ENCODE measurements at regions not wholly inside any gene's neighbourhood (a gene's known extent, or its start where the extent isn't known, plus 50 kb on each side); places are given as distances from the start of the nearest gene placed in this dataset.

DNA sequence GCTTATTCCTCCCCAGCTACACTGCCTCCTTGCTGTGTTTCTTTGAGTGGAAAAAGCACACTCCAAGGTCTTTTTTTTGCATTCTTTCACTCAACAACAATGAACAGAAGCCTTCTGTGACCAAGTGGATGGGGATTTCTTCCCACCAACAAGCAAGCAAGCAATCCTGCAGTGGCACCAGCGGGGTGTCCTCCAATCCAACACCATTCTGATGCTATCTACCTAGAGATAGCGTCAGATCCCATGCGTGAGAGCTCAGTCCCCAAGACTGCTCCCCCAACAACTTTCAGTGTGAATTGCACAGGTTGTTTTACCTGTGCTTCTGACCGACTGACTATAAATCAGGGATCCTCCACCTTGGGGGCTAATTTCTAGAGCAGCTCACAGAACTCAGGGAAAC, 311.0 kb upstream of the PODXL start:
- H3K9me2 ChIP-seq (ENCODE audit: low read depth, low read length), result no peaks in the 10 kb centered on the region
- no peaks in the 10 kb centered on the region for H3K79me2 ChIP-seq (ENCODE audit: insufficient read depth, low read length)
- no peak overlapping the region for H3K27ac ChIP-seq (ENCODE audit: low read depth, low read length, poor library complexity, severe bottlenecking)
- H3K9me3 ChIP-seq (ENCODE audit: low read length), result no peaks in the 10 kb centered on the region
- H4K20me1 ChIP-seq (ENCODE audit: insufficient read depth, low read length), result no peaks in the 10 kb centered on the region
- no peaks in the 10 kb centered on the region for H3K36me3 ChIP-seq (ENCODE audit: insufficient read depth, low read length)
- no peak overlapping the region for H3K9ac ChIP-seq (ENCODE audit: low read length)
- no peaks in the 10 kb centered on the region for H3K4me1 ChIP-seq (ENCODE audit: insufficient read depth, low read length, severe bottlenecking)
- no peak overlapping the region for H3K4me3 ChIP-seq (ENCODE audit: low read depth, low read length, poor library complexity, severe bottlenecking)
- no peaks in the 10 kb centered on the region for H3F3A ChIP-seq (ENCODE audit: insufficient read depth, low read length)
- no peak overlapping the region for H3K4me2 ChIP-seq (ENCODE audit: low read length)
- H3K27me3 ChIP-seq (ENCODE audit: insufficient read depth, low read length), result no peaks in the 10 kb centered on the region; the same call in 1 of the 2 replicates
- no peak overlapping the region for H2AFZ ChIP-seq (ENCODE audit: low read length)
- TF ChIP-seq, protein P1, sequence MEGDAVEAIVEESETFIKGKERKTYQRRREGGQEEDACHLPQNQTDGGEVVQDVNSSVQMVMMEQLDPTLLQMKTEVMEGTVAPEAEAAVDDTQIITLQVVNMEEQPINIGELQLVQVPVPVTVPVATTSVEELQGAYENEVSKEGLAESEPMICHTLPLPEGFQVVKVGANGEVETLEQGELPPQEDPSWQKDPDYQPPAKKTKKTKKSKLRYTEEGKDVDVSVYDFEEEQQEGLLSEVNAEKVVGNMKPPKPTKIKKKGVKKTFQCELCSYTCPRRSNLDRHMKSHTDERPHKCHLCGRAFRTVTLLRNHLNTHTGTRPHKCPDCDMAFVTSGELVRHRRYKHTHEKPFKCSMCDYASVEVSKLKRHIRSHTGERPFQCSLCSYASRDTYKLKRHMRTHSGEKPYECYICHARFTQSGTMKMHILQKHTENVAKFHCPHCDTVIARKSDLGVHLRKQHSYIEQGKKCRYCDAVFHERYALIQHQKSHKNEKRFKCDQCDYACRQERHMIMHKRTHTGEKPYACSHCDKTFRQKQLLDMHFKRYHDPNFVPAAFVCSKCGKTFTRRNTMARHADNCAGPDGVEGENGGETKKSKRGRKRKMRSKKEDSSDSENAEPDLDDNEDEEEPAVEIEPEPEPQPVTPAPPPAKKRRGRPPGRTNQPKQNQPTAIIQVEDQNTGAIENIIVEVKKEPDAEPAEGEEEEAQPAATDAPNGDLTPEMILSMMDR (IDR thresholded peaks at IDR 0.05; ENCODE audit: low read length), result no peak
- no peak for TF ChIP-seq EZH2 (IDR thresholded peaks at IDR 0.05; ENCODE audit: borderline replicate concordance, low read length)

DNA sequence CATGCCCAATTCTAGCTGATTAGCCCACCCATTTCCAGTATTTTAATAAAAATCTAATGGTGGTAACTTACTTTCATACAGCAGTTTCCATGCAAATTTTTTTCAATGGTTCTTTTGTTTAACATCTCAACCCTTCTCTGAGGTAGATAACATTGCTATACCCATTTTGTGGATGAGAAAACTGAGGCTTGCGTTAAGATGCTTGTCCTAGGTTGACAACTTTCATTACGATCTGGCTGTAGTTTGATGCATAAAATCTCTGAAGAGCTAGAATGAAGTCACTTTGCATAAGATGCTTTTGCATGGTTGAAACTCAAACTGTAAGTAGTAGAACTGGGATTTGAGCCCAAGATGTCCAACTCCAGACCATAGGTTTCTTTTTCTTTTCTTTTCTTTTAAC, 309.5 kb upstream of the PODXL start:
- Histone ChIP-seq H3K4me1 (ENCODE audit: insufficient read depth, low read length, severe bottlenecking) (no peaks in the 10 kb centered on the region), H3K79me2 (ENCODE audit: insufficient read depth, low read length) (no peaks in the 10 kb centered on the region), H3K9me2 (ENCODE audit: low read depth, low read length) (no peaks in the 10 kb centered on the region), H3K4me3 (ENCODE audit: low read depth, low read length, poor library complexity, severe bottlenecking) (no peak overlapping the region), H2AFZ (ENCODE audit: low read length) (no peak overlapping the region), H3K36me3 (ENCODE audit: insufficient read depth, low read length) (no peaks in the 10 kb centered on the region), H3K27ac (ENCODE audit: low read depth, low read length, poor library complexity, severe bottlenecking) (no peak overlapping the region), H4K20me1 (ENCODE audit: insufficient read depth, low read length) (no peaks in the 10 kb centered on the region), H3K27me3 (ENCODE audit: insufficient read depth, low read length) (no peaks in the 10 kb centered on the region; the same call in 1 of the 2 replicates), H3K4me2 (ENCODE audit: low read length) (no peak overlapping the region), H3K9me3 (ENCODE audit: low read length) (no peaks in the 10 kb centered on the region), H3F3A (ENCODE audit: insufficient read depth, low read length) (no peaks in the 10 kb centered on the region), H3K9ac (ENCODE audit: low read length) (no peak overlapping the region)
- TF ChIP-seq, protein P1 (IDR thresholded peaks at IDR 0.05; ENCODE audit: low read length), result no peak
- TF ChIP-seq EZH2 (IDR thresholded peaks at IDR 0.05; ENCODE audit: borderline replicate concordance, low read length), result no peak

DNA sequence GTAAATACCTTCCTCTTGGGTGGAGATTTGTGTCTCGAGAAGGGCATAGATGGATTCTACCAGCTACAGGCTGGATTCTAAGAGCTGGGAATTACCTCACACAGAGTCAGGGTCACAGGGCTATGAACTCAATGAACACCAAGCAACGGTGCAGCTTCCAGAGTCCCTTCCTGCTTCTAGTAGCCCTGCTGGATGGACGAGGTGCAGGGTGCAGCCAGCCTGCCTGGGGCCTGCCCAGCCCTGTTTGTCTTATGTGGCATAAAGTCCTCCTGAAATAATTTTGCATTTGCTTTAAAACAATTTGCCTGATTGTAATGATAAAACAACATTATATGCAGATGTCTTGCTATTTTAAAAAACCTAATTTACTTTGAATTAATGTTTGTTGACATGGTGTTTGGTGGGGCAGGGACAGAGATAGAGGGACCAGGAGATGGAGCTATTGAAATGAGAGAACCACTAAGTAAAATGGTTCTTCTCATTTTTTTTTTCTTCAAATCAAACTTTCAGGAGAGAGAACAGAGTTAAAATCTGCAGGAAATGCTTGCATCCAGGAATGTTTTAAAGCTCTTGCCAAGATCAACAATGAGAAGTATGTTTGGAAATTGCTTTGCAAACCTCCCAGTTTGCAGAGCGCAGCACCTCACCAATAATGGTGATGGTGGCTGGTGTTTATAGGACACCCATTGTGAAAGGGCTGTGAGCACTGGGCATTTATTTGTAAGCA, 305.4 kb upstream of the PODXL start:
- Histone ChIP-seq H3K4me3 (ENCODE audit: low read depth, low read length, poor library complexity, severe bottlenecking) (no peak overlapping the region), H3K9ac (ENCODE audit: low read length) (no peak overlapping the region), H3K27me3 (ENCODE audit: insufficient read depth, low read length) (no peaks in the 10 kb centered on the region; the same call in 1 of the 2 replicates), H3K36me3 (ENCODE audit: insufficient read depth, low read length) (no peaks in the 10 kb centered on the region), H3K27ac (ENCODE audit: low read depth, low read length, poor library complexity, severe bottlenecking) (no peak overlapping the region), H3K79me2 (ENCODE audit: insufficient read depth, low read length) (no peaks in the 10 kb centered on the region), H3K9me3 (ENCODE audit: low read length) (no peaks in the 10 kb centered on the region), H3F3A (ENCODE audit: insufficient read depth, low read length) (no peaks in the 10 kb centered on the region), H3K4me2 (ENCODE audit: low read length) (no peak overlapping the region), H4K20me1 (ENCODE audit: insufficient read depth, low read length) (no peaks in the 10 kb centered on the region), H3K4me1 (ENCODE audit: insufficient read depth, low read length, severe bottlenecking) (no peaks in the 10 kb centered on the region), H3K9me2 (ENCODE audit: low read depth, low read length) (no peaks in the 10 kb centered on the region), H2AFZ (ENCODE audit: low read length) (no peak overlapping the region)
- TF ChIP-seq, protein P1 (IDR thresholded peaks at IDR 0.05; ENCODE audit: low read length), result no peak
- no peak for TF ChIP-seq EZH2 (IDR thresholded peaks at IDR 0.05; ENCODE audit: borderline replicate concordance, low read length)
